Body of pancreas (tissue), 4 donors: ENCODE measurements at regions not wholly inside any gene's neighbourhood (a gene's known extent, or its start where the extent isn't known, plus 50 kb on each side); places are given as distances from the start of the nearest gene placed in this dataset.

ENCODE experiments used
- ATAC-seq: fragments of 150-250 bp; one replicate; pipeline ENCODE4 v1.9.1; 2016
- DNase-seq, 4 donors: peaks; one replicate each; pipeline ENCODE4 v3.0.0-alpha.2; 2019
- H3K27ac ChIP-seq, 4 donors: fragments of 200-600 bp; sonication (generic); 1 replicate in 3 of 4; 2 replicates in 1 of 4; pipeline versions ENCODE4 v1.5.1 to v1.6.1; 2016 to 2019; ENCODE audit warnings: mild to moderate bottlenecking in 1 of 4, mixed read lengths in 1 of 4, moderate library complexity in 1 of 4
- H3K27me3 ChIP-seq, 2 donors: fragments of 200-600 bp; sonication (generic); one replicate each; pipeline ENCODE4 v1.6.0; 2016; ENCODE audit warnings: mild to moderate bottlenecking in 1 of 2
- H3K36me3 ChIP-seq, 2 donors: fragments of 200-600 bp; sonication (generic); replicated peaks in 1 of 2; 2 replicates each; pipeline ENCODE4 v1.5.1; 2016; ENCODE audit warnings: low read depth in 2 of 2; ENCODE audit not compliant: insufficient read depth in 1 of 2
- H3K4me1 ChIP-seq: fragments of 200-600 bp; sonication (generic); one replicate; pipeline ENCODE4 v1.6.0; 2016
- H3K4me3 ChIP-seq, 2 donors: fragments of 200-600 bp; sonication (generic); 1 replicate in 1 of 2; 2 replicates in 1 of 2; pipeline ENCODE4 v1.5.1; 2016 to 2019
- H3K9me3 ChIP-seq, 3 donors: fragments of 200-600 bp; sonication (generic); 1 replicate in 2 of 3; 2 replicates in 1 of 3; pipeline ENCODE4 v1.5.1; 2016
- POLR2A ChIP-seq, 3 donors: fragments of 450-650 bp; IDR thresholded peaks; one replicate each; pipeline ENCODE4 v1.6.1; 2016; ENCODE audit warnings: antibody characterized with exemption in 3 of 3, mild to moderate bottlenecking in 2 of 3
- WGBS, 2 donors: methylation state at CpG; one replicate each; pipeline ENCODE4 v1.1.5; 2017; 5-methylcytosine and 5-hydroxymethylcytosine counted together
- intact Hi-C: fragments of 100-400 bp; cut with DNase I; formaldehyde crosslinking; loops from one replicate; pipeline ENCODE4 v1.15.1; 2023
- TF ChIP-seq, protein P1 (sequence below), 7 experiments: fragments of 450-650 bp in 4 of 7; fragments of 200-600 bp in 3 of 7; sonication (generic) in 3 of 7; IDR thresholded peaks; one replicate each; pipeline ENCODE4 v1.5.1; 2016 to 2019; ENCODE audit warnings: antibody characterized with exemption in 7 of 7

GRCh38 chr2:234827096-234827860 lies 124.5 kb upstream of the SH3BP4 start:
- DNase-seq: no peak
- H3K4me1 ChIP-seq: peaks cover 19% of the 10 kb centered on the region
- no peak overlapping the region for H3K27ac ChIP-seq
- intact Hi-C loops: no loop called here
- H3K36me3 ChIP-seq: no peaks in the 10 kb centered on the region
- ATAC-seq: no peak
- H3K27me3 ChIP-seq: no peaks in the 10 kb centered on the region
- WGBS, 2 donors: 83 to 88% methylated on average over 2 of the region's 2 CpGs
- no peaks in the 10 kb centered on the region for H3K9me3 ChIP-seq
- no peak overlapping the region for H3K4me3 ChIP-seq
- TF ChIP-seq, protein P1, sequence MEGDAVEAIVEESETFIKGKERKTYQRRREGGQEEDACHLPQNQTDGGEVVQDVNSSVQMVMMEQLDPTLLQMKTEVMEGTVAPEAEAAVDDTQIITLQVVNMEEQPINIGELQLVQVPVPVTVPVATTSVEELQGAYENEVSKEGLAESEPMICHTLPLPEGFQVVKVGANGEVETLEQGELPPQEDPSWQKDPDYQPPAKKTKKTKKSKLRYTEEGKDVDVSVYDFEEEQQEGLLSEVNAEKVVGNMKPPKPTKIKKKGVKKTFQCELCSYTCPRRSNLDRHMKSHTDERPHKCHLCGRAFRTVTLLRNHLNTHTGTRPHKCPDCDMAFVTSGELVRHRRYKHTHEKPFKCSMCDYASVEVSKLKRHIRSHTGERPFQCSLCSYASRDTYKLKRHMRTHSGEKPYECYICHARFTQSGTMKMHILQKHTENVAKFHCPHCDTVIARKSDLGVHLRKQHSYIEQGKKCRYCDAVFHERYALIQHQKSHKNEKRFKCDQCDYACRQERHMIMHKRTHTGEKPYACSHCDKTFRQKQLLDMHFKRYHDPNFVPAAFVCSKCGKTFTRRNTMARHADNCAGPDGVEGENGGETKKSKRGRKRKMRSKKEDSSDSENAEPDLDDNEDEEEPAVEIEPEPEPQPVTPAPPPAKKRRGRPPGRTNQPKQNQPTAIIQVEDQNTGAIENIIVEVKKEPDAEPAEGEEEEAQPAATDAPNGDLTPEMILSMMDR (IDR thresholded peaks at IDR 0.05): no peak
- no peak for TF ChIP-seq POLR2A (IDR thresholded peaks at IDR 0.05)

GRCh38 chr2:234826681-234827080 lies 125.1 kb upstream of the SH3BP4 start:
- H3K27ac ChIP-seq: no peak overlapping the region
- TF ChIP-seq, protein P1 (IDR thresholded peaks at IDR 0.05): no peak
- TF ChIP-seq POLR2A (IDR thresholded peaks at IDR 0.05): no peak
- 78 to 80% methylated on average over 5 of the region's 5 CpGs for WGBS, 2 donors
- no peaks in the 10 kb centered on the region for H3K9me3 ChIP-seq
- peaks cover 19% of the 10 kb centered on the region for H3K4me1 ChIP-seq
- no peaks in the 10 kb centered on the region for H3K36me3 ChIP-seq
- H3K4me3 ChIP-seq: no peak overlapping the region
- DNase-seq: no peak
- no peaks in the 10 kb centered on the region for H3K27me3 ChIP-seq
- no peak for ATAC-seq
- intact Hi-C loops: no loop called here

GRCh38 chr2:234825616-234826015 lies 126.2 kb upstream of the SH3BP4 start:
- ATAC-seq (no peak), DNase-seq (no peak)
- Histone ChIP-seq H3K36me3 (no peaks in the 10 kb centered on the region), H3K27me3 (no peaks in the 10 kb centered on the region), H3K4me3 (no peak overlapping the region), H3K27ac (no peak overlapping the region), H3K9me3 (no peaks in the 10 kb centered on the region), H3K4me1 (peaks cover 19% of the 10 kb centered on the region)
- WGBS, 2 donors: 57 to 66% methylated on average over 5 of the region's 5 CpGs
- no peak for TF ChIP-seq POLR2A (IDR thresholded peaks at IDR 0.05)
- TF ChIP-seq, protein P1 (IDR thresholded peaks at IDR 0.05): no peak
- intact Hi-C loops: no loop called here

DNA sequence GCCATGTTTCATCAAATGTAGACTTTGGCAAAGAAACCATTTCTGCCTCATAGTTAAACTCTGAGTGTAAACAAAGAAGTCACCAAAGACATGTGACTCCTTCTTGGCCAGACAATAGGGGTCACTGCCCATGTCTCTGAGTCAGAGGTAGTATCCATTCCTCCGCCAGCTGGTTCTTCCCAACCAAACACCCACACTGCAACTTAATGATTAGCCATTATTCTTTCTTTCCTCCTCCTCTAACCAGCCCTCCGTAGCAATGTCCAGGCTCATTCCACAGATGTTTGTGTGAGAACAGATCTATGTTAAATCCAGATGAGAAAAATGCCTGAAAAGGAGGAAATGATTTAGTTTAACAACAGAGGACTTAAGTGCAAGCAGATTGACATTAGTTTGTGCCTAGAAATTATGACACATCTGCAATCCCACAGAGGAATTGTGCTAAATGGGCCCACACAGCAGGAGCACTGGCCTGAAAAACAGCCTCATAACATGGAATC lies 127.9 kb upstream of the SH3BP4 start:
- no peaks in the 10 kb centered on the region for H3K9me3 ChIP-seq
- H3K27me3 ChIP-seq: no peaks in the 10 kb centered on the region
- peak; percentile 73 to 91 (median 84) for DNase-seq
- H3K27ac ChIP-seq: peak overlapping the region; percentile 69 to 85 (median 74)
- H3K36me3 ChIP-seq: no peaks in the 10 kb centered on the region
- peaks cover 19% of the 10 kb centered on the region for H3K4me1 ChIP-seq
- no peak overlapping the region for H3K4me3 ChIP-seq
- 5 to 16% methylated on average over 2 of the region's 2 CpGs for WGBS, 2 donors
- peak; percentile 99 for ATAC-seq
- peak in 1 of 3 donors; percentile 14 for TF ChIP-seq POLR2A (IDR thresholded peaks at IDR 0.05)
- TF ChIP-seq, protein P1 (IDR thresholded peaks at IDR 0.05): peak in 2 of 7 experiments; percentile 2 to 12
- intact Hi-C loops: no loop called here
